ENCODE measurements at regions not wholly inside any gene's neighbourhood (a gene's known extent, or its start where the extent isn't known, plus 50 kb on each side); places are given as distances from the start of the nearest gene placed in this dataset.

- Histone ChIP-seq H3K4me1 (no peaks in the 10 kb centered on the region), H3K9me3 (peaks cover 0 to 10% (median 0%) of the 10 kb centered on the region in 11 donors), H3K36me3 (no peaks in the 10 kb centered on the region), H3K27ac (no peak overlapping the region), H3K4me3 (no peak overlapping the region), H3K27me3 (peaks cover 0 to 6% (median 0%) of the 10 kb centered on the region in 7 donors)
- TF ChIP-seq CTCF (IDR thresholded peaks at IDR 0.05) = no peak
- 69 to 81% methylated on average over 5 of the region's 5 CpGs for WGBS, 2 donors
- intact Hi-C loops (cut with DNase I) = no loop called here
- ATAC-seq = no peak
- DNase-seq = no peak
Observed at GRCh38 chr19:28333909-28334308, 879.0 kb downstream of the UQCRFS1 start.

GRCh38 chr19:28332886-28333285 is 880.1 kb downstream of the UQCRFS1 start:
- intact Hi-C loops (cut with DNase I) = no loop called here
- H3K36me3 ChIP-seq = no peaks in the 10 kb centered on the region
- no peak for ATAC-seq
- H3K4me1 ChIP-seq = no peaks in the 10 kb centered on the region
- no peak for TF ChIP-seq CTCF (IDR thresholded peaks at IDR 0.05)
- no peak overlapping the region for H3K4me3 ChIP-seq
- DNase-seq = no peak
- no peak overlapping the region for H3K27ac ChIP-seq
- 80% methylated on average over 2 of the region's 2 CpGs for WGBS, 2 donors
- peaks cover 0 to 6% (median 0%) of the 10 kb centered on the region in 7 donors for H3K27me3 ChIP-seq
- H3K9me3 ChIP-seq = peaks cover 0 to 4% (median 0%) of the 10 kb centered on the region in 11 donors

- no peaks in the 10 kb centered on the region for H3K36me3 ChIP-seq
- no peak for ATAC-seq
- intact Hi-C loops (cut with DNase I) = no loop called here
- H3K27me3 ChIP-seq = peaks cover 0 to 8% (median 0%) of the 10 kb centered on the region in 7 donors
- no peaks in the 10 kb centered on the region for H3K4me1 ChIP-seq
- H3K9me3 ChIP-seq = peaks cover 0 to 4% (median 0%) of the 10 kb centered on the region in 11 donors
- DNase-seq = no peak
- H3K4me3 ChIP-seq = no peak overlapping the region
- no peak for TF ChIP-seq CTCF (IDR thresholded peaks at IDR 0.05)
- WGBS, 2 donors = 85 to 87% methylated on average over 3 of the region's 3 CpGs
- H3K27ac ChIP-seq = no peak overlapping the region
Observed at GRCh38 chr19:28332351-28332750, 880.6 kb downstream of the UQCRFS1 start.

GRCh38 chr19:28331596-28331995 is 881.4 kb downstream of the UQCRFS1 start:
- Histone ChIP-seq H3K9me3 (peaks cover 0 to 4% (median 0%) of the 10 kb centered on the region in 11 donors), H3K36me3 (no peaks in the 10 kb centered on the region), H3K27ac (no peak overlapping the region), H3K27me3 (peaks cover 0 to 10% (median 0%) of the 10 kb centered on the region in 7 donors), H3K4me3 (no peak overlapping the region), H3K4me1 (no peaks in the 10 kb centered on the region)
- intact Hi-C loops (cut with DNase I) = no loop called here
- WGBS, 2 donors = 81 to 84% methylated on average over 7 of the region's 7 CpGs
- DNase-seq (no peak), ATAC-seq (no peak)
- TF ChIP-seq CTCF (IDR thresholded peaks at IDR 0.05) = no peak

Data from heart right ventricle (tissue), 16 donors.